ENCODE measurements at regions not wholly inside any gene's neighbourhood (a gene's known extent, or its start where the extent isn't known, plus 50 kb on each side); places are given as distances from the start of the nearest gene placed in this dataset.

DNA sequence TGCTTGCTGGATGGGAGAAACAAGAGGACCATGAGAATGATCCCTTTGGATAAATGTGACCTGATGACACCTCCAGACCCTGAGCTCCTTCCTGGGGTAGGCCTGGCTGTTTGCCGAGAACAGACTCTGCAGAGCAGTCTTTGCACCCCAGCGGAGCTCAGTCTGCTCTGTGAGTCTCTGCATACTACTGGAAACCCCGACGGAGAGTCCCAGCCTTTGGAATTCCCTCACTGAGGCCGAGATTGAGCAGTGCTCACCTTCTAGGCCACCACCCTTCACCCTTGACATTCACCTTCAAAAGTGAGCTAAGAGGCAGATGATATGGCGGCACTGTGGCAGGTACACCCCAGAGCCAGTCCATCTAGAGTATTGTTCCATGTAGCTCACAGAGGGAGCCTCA lies 172.2 kb upstream of the CDH13 start:
- Histone ChIP-seq H3K36me3 (no peaks in the 10 kb centered on the region), H3K27me3 (no peaks in the 10 kb centered on the region), H3K27ac (no peak overlapping the region), H3K4me1 (peaks cover 0 to 8% (median 0%) of the 10 kb centered on the region in 4 donors), H3K4me3 (no peak overlapping the region), H3K9me3 (no peaks in the 10 kb centered on the region)
- 85 to 93% methylated on average over 6 of the region's 6 CpGs for WGBS, 2 donors
- ATAC-seq (ENCODE audit: low FRiP score in 2 of 2) (no peak), DNase-seq (no peak)
- TF ChIP-seq POLR2AphosphoS5 (IDR thresholded peaks at IDR 0.05) (no peak), EP300 (IDR thresholded peaks at IDR 0.05) (no peak), POLR2A (IDR thresholded peaks at IDR 0.05) (no peak)
- TF ChIP-seq, protein P1, sequence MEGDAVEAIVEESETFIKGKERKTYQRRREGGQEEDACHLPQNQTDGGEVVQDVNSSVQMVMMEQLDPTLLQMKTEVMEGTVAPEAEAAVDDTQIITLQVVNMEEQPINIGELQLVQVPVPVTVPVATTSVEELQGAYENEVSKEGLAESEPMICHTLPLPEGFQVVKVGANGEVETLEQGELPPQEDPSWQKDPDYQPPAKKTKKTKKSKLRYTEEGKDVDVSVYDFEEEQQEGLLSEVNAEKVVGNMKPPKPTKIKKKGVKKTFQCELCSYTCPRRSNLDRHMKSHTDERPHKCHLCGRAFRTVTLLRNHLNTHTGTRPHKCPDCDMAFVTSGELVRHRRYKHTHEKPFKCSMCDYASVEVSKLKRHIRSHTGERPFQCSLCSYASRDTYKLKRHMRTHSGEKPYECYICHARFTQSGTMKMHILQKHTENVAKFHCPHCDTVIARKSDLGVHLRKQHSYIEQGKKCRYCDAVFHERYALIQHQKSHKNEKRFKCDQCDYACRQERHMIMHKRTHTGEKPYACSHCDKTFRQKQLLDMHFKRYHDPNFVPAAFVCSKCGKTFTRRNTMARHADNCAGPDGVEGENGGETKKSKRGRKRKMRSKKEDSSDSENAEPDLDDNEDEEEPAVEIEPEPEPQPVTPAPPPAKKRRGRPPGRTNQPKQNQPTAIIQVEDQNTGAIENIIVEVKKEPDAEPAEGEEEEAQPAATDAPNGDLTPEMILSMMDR (IDR thresholded peaks at IDR 0.05) = no peak

DNA sequence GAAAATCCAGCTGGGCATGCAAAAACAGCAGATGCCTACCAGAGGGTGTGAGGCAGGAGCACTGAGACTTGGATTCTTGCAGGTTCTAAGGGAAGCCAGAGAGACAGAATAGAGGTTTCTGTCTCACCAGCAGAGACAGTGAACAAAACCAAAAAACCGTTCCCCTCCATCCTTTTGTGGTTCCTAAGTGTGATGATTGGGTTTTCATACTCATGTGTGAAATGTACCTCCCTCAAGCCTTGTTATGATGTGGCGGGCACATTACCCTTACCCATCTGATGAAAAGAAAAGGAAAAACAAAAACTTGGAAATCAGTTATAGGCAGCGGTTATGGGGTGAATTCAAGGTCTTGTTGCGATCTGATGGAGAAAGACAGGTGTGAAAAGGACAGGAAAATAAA lies 172.6 kb upstream of the CDH13 start:
- no peaks in the 10 kb centered on the region for H3K9me3 ChIP-seq
- no peak overlapping the region for H3K4me3 ChIP-seq
- ATAC-seq (ENCODE audit: low FRiP score in 2 of 2) = no peak
- no peak for DNase-seq
- no peaks in the 10 kb centered on the region for H3K36me3 ChIP-seq
- H3K4me1 ChIP-seq = peaks cover 0 to 8% (median 0%) of the 10 kb centered on the region in 4 donors
- 91 to 96% methylated on average over 4 of the region's 4 CpGs for WGBS, 2 donors
- TF ChIP-seq POLR2A (IDR thresholded peaks at IDR 0.05) (no peak), EP300 (IDR thresholded peaks at IDR 0.05) (no peak), POLR2AphosphoS5 (IDR thresholded peaks at IDR 0.05) (no peak)
- TF ChIP-seq, protein P1 (IDR thresholded peaks at IDR 0.05) = no peak
- no peak overlapping the region for H3K27ac ChIP-seq
- no peaks in the 10 kb centered on the region for H3K27me3 ChIP-seq

DNA sequence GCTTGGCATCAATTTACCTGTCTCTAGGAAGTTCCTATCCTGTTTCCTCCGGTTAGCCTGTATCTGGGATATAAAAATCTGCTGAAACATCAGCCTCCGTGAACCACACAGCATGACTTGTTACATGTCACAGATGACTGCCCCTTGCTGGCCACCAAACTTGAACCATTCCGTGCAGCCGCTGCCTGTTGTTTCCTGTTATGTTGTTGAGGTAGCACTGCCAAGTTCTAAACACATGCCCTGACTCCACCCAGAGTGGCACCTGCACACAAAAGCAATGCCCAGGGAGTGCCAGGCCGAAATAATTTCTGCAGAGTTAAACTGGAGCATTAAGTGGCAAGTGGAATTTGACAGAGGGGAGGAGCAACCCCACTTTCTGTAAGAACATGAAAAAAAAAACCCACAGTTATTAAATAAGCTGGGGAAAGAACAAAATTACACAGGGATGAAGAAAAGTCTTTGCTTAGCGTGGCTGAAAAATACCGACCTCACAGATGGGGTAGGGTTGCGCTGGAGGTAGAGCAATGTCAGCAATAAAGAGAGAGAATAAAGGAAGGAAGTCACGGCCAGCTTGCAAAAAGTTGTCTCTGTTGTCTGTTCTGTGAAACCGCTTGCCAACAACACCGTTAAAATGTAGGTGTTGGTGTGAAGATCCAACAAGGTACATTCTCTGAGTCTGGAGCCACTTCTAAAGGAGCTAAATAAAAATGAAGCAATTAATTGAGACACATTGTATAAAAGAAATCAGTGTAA lies 174.6 kb upstream of the CDH13 start:
- no peak for DNase-seq
- H3K27ac ChIP-seq = no peak overlapping the region
- H3K4me3 ChIP-seq = no peak overlapping the region
- 55 to 58% methylated on average over 11 of the region's 11 CpGs for WGBS, 2 donors
- H3K4me1 ChIP-seq = peaks cover 0 to 8% (median 0%) of the 10 kb centered on the region in 4 donors
- TF ChIP-seq POLR2A (IDR thresholded peaks at IDR 0.05) (no peak), POLR2AphosphoS5 (IDR thresholded peaks at IDR 0.05) (no peak), EP300 (IDR thresholded peaks at IDR 0.05) (no peak)
- TF ChIP-seq, protein P1 (IDR thresholded peaks at IDR 0.05) = no peak
- ATAC-seq (ENCODE audit: low FRiP score in 2 of 2) = no peak
- no peaks in the 10 kb centered on the region for H3K36me3 ChIP-seq
- no peaks in the 10 kb centered on the region for H3K27me3 ChIP-seq
- H3K9me3 ChIP-seq = no peaks in the 10 kb centered on the region

DNA sequence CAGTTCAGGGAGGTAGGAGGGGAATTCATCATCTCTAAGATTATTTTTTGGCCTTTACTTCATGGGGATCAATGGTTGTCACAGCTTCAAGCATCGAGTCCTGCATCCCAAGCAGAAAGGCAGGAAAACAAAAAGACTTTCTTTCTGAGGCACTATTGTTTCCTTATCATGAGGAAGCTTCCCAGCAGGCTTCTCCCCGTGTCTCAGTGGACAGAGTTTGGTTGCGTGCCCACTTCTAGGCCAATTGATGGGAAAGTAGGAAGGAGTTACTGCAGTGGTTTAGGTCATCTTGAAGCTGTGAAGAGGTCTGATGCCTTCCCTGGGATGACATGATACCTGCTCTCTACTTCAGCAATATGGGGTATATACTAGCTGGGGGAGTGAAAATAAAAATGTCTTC lies 175.3 kb upstream of the CDH13 start:
- no peak for DNase-seq
- no peaks in the 10 kb centered on the region for H3K36me3 ChIP-seq
- no peak for TF ChIP-seq EP300 (IDR thresholded peaks at IDR 0.05)
- TF ChIP-seq POLR2AphosphoS5 (IDR thresholded peaks at IDR 0.05) = no peak
- TF ChIP-seq, protein P1 (IDR thresholded peaks at IDR 0.05) = no peak
- TF ChIP-seq POLR2A (IDR thresholded peaks at IDR 0.05) = no peak
- no peak overlapping the region for H3K4me3 ChIP-seq
- H3K4me1 ChIP-seq = peaks cover 0 to 2% (median 0%) of the 10 kb centered on the region in 4 donors
- ATAC-seq (ENCODE audit: low FRiP score in 2 of 2) = no peak
- WGBS, 2 donors = 46 to 59% methylated on average over 3 of the region's 3 CpGs
- H3K9me3 ChIP-seq = no peaks in the 10 kb centered on the region
- H3K27me3 ChIP-seq = no peaks in the 10 kb centered on the region
- no peak overlapping the region for H3K27ac ChIP-seq

DNA sequence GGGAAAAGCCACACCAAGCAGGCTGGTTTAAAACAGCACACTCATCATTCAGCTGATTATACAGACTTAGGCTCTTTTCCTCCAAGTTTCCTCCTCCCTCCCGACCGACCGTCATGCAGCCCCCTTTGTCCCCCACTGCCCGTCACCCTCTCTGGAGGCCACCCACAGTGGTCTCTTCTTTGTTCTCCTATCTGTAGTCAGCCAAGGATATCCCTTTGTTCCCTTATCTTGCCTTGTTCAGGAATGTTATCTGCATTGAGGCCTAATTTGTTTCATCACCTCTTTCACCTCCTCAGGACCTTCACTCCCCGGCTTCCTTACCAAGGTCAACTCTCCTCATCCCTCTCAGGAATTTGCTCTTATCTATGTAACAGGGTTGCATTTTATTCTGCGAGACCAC lies 186.4 kb upstream of the CDH13 start:
- WGBS, 2 donors = 62 to 68% methylated on average over 6 of the region's 6 CpGs
- Histone ChIP-seq H3K27me3 (no peaks in the 10 kb centered on the region), H3K4me1 (no peaks in the 10 kb centered on the region), H3K36me3 (no peaks in the 10 kb centered on the region), H3K4me3 (no peak overlapping the region), H3K9me3 (no peaks in the 10 kb centered on the region), H3K27ac (no peak overlapping the region)
- ATAC-seq (ENCODE audit: low FRiP score in 2 of 2) (no peak), DNase-seq (no peak)
- TF ChIP-seq POLR2A (IDR thresholded peaks at IDR 0.05) = no peak
- TF ChIP-seq EP300 (IDR thresholded peaks at IDR 0.05) = no peak
- no peak for TF ChIP-seq POLR2AphosphoS5 (IDR thresholded peaks at IDR 0.05)
- TF ChIP-seq, protein P1 (IDR thresholded peaks at IDR 0.05) = no peak

Data from upper lobe of left lung (tissue), 6 donors.